ENCODE measurements at regions not wholly inside any gene's neighbourhood (a gene's known extent, or its start where the extent isn't known, plus 50 kb on each side); places are given as distances from the start of the nearest gene placed in this dataset.

- no peaks in the 10 kb centered on the region for H3K4me1 Mint-ChIP-seq (ENCODE audit: low read depth, unreplicated experiment)
- TF ChIP-seq EZH2 (IDR thresholded peaks at IDR 0.05; ENCODE audit: insufficient read depth, low read length) (no peak), CTCF (IDR thresholded peaks at IDR 0.05; ENCODE audit: insufficient read depth, low read depth, low read length) (no peak)
- Histone ChIP-seq H3K4me3 (ENCODE audit: insufficient read depth, low read depth, low read length) (no peak overlapping the region), H3K4me1 (ENCODE audit: insufficient read depth, low read length) (no peaks in the 10 kb centered on the region), H3K9me3 (ENCODE audit: insufficient read depth, low read depth, low read length) (peaks cover 3% of the 10 kb centered on the region), H3K27ac (ENCODE audit: low read depth, low read length) (no peak overlapping the region), H3K27me3 (ENCODE audit: insufficient read depth, low read length) (no peaks in the 10 kb centered on the region), H3K36me3 (ENCODE audit: insufficient read depth, low read length) (no peaks in the 10 kb centered on the region), H2AFZ (ENCODE audit: low read depth, low read length) (no peak overlapping the region), H3K4me2 (ENCODE audit: low read length) (no peak overlapping the region), H3K79me2 (ENCODE audit: insufficient read depth, low read length) (no peaks in the 10 kb centered on the region), H4K20me1 (ENCODE audit: insufficient read depth, low read length) (no peaks in the 10 kb centered on the region), H3K9ac (ENCODE audit: low read length) (no peak overlapping the region)
- peaks cover 4% of the 10 kb centered on the region for H3K9me3 Mint-ChIP-seq (ENCODE audit: unreplicated experiment)
- no peaks in the 10 kb centered on the region for H3K27me3 Mint-ChIP-seq (ENCODE audit: low read depth, unreplicated experiment)
- DNase-seq (ENCODE audit: low read depth) (no peak), FAIRE-seq (no peak)
- H3K36me3 Mint-ChIP-seq (ENCODE audit: low read depth, unreplicated experiment): no peaks in the 10 kb centered on the region
- no peak overlapping the region for H3K27ac Mint-ChIP-seq (ENCODE audit: unreplicated experiment)
- no peak overlapping the region for H3K4me3 Mint-ChIP-seq (ENCODE audit: unreplicated experiment)
Observed at GRCh38 chr3:83813176-83813575, 1145.6 kb upstream of the CADM2 start.

GRCh38 chr3:83816653-83817052 lies 1142.1 kb upstream of the CADM2 start:
- H3K4me1 Mint-ChIP-seq (ENCODE audit: low read depth, unreplicated experiment): no peaks in the 10 kb centered on the region
- no peak for DNase-seq (ENCODE audit: low read depth)

GRCh38 chr3:83821506-83821905 lies 1137.3 kb upstream of the CADM2 start:
- H3K36me3 Mint-ChIP-seq (ENCODE audit: low read depth, unreplicated experiment): no peaks in the 10 kb centered on the region
- TF ChIP-seq EZH2 (IDR thresholded peaks at IDR 0.05; ENCODE audit: insufficient read depth, low read length) (no peak), CTCF (IDR thresholded peaks at IDR 0.05; ENCODE audit: insufficient read depth, low read depth, low read length) (no peak)
- no peak overlapping the region for H3K4me3 Mint-ChIP-seq (ENCODE audit: unreplicated experiment)
- Histone ChIP-seq H3K27ac (ENCODE audit: low read depth, low read length) (no peak overlapping the region), H3K4me2 (ENCODE audit: low read length) (no peak overlapping the region), H4K20me1 (ENCODE audit: insufficient read depth, low read length) (no peaks in the 10 kb centered on the region), H3K4me1 (ENCODE audit: insufficient read depth, low read length) (no peaks in the 10 kb centered on the region), H3K4me3 (ENCODE audit: insufficient read depth, low read depth, low read length) (no peak overlapping the region), H3K9me3 (ENCODE audit: insufficient read depth, low read depth, low read length) (no peaks in the 10 kb centered on the region), H2AFZ (ENCODE audit: low read depth, low read length) (no peak overlapping the region), H3K27me3 (ENCODE audit: insufficient read depth, low read length) (no peaks in the 10 kb centered on the region), H3K79me2 (ENCODE audit: insufficient read depth, low read length) (no peaks in the 10 kb centered on the region), H3K36me3 (ENCODE audit: insufficient read depth, low read length) (no peaks in the 10 kb centered on the region), H3K9ac (ENCODE audit: low read length) (no peak overlapping the region)
- no peaks in the 10 kb centered on the region for H3K4me1 Mint-ChIP-seq (ENCODE audit: low read depth, unreplicated experiment)
- H3K27me3 Mint-ChIP-seq (ENCODE audit: low read depth, unreplicated experiment): no peaks in the 10 kb centered on the region
- no peak overlapping the region for H3K27ac Mint-ChIP-seq (ENCODE audit: unreplicated experiment)
- H3K9me3 Mint-ChIP-seq (ENCODE audit: unreplicated experiment): no peaks in the 10 kb centered on the region
- FAIRE-seq (no peak), DNase-seq (ENCODE audit: low read depth) (no peak)

More at GRCh38 chr3:83816653-83817052, 1142.1 kb upstream of the CADM2 start:
- H3K4me1 ChIP-seq (ENCODE audit: insufficient read depth, low read length): no peaks in the 10 kb centered on the region
- Mint-ChIP-seq H3K9me3 (ENCODE audit: unreplicated experiment) (no peaks in the 10 kb centered on the region), H3K27me3 (ENCODE audit: low read depth, unreplicated experiment) (no peaks in the 10 kb centered on the region), H3K36me3 (ENCODE audit: low read depth, unreplicated experiment) (no peaks in the 10 kb centered on the region), H3K4me3 (ENCODE audit: unreplicated experiment) (no peak overlapping the region), H3K27ac (ENCODE audit: unreplicated experiment) (no peak overlapping the region)
- no peak overlapping the region for H3K4me2 ChIP-seq (ENCODE audit: low read length)
- H3K4me3 ChIP-seq (ENCODE audit: insufficient read depth, low read depth, low read length): no peak overlapping the region
- no peak for FAIRE-seq
- H3K9ac ChIP-seq (ENCODE audit: low read length): no peak overlapping the region
- H3K9me3 ChIP-seq (ENCODE audit: insufficient read depth, low read depth, low read length): peaks cover 3% of the 10 kb centered on the region
- no peaks in the 10 kb centered on the region for H3K27me3 ChIP-seq (ENCODE audit: insufficient read depth, low read length)
- H3K27ac ChIP-seq (ENCODE audit: low read depth, low read length): no peak overlapping the region
- no peak for TF ChIP-seq CTCF (IDR thresholded peaks at IDR 0.05; ENCODE audit: insufficient read depth, low read depth, low read length)
- no peaks in the 10 kb centered on the region for H4K20me1 ChIP-seq (ENCODE audit: insufficient read depth, low read length)
- H3K36me3 ChIP-seq (ENCODE audit: insufficient read depth, low read length): no peaks in the 10 kb centered on the region
- no peak overlapping the region for H2AFZ ChIP-seq (ENCODE audit: low read depth, low read length)
- H3K79me2 ChIP-seq (ENCODE audit: insufficient read depth, low read length): no peaks in the 10 kb centered on the region
